ENCODE measurements at regions not wholly inside any gene's neighbourhood (a gene's known extent, or its start where the extent isn't known, plus 50 kb on each side); places are given as distances from the start of the nearest gene placed in this dataset.

DNA sequence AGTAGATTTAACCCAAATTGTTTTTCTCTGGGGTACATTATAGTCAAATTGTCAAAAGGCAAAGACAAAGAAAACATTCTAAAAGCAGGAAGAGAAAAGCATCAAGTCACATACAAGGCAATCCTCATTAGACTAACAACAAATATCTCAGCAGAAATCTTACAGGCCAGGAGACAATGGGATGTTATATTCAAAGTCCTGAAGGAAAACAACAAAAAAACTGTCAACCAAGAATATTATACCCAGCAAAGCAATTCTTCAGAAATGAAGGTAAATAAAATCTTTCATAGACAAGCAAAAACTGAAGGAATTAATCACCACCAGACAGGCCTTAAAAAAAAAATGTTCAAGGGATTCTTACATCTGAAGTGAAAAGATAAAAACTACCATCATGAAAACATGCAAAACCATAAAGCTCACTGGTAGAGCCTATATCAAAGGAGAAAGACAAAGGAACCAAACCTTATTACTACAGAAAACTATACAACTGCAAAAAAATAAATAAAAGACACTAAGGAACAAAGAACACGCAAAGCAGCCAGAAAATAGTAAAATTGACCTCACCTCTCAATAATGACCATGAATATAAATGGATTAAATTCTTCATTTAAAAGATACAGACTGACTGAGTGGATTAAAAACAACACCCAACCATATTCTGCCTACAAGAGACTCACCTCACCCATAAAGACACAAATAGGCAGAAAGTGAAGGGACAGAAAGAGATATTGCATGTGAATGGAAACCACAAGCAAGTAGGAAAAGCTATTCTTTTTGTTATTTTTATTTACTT lies 113.8 kb upstream of the ZC3H11B start:
- no peak overlapping the region for H3K27ac ChIP-seq
- no peaks in the 10 kb centered on the region for H3K9me3 ChIP-seq
- H3K36me3 ChIP-seq (ENCODE audit: low read depth, missing control alignments) = no peaks in the 10 kb centered on the region
- no peaks in the 10 kb centered on the region for H3K4me1 ChIP-seq
- WGBS, 2 donors = 95 to 100% methylated on average over 1 of the region's 1 CpG
- no peak overlapping the region for H3K4me3 ChIP-seq
- H3K27me3 ChIP-seq = no peaks in the 10 kb centered on the region
- TF ChIP-seq POLR2A (IDR thresholded peaks at IDR 0.05) = no peak
- TF ChIP-seq, protein P1, sequence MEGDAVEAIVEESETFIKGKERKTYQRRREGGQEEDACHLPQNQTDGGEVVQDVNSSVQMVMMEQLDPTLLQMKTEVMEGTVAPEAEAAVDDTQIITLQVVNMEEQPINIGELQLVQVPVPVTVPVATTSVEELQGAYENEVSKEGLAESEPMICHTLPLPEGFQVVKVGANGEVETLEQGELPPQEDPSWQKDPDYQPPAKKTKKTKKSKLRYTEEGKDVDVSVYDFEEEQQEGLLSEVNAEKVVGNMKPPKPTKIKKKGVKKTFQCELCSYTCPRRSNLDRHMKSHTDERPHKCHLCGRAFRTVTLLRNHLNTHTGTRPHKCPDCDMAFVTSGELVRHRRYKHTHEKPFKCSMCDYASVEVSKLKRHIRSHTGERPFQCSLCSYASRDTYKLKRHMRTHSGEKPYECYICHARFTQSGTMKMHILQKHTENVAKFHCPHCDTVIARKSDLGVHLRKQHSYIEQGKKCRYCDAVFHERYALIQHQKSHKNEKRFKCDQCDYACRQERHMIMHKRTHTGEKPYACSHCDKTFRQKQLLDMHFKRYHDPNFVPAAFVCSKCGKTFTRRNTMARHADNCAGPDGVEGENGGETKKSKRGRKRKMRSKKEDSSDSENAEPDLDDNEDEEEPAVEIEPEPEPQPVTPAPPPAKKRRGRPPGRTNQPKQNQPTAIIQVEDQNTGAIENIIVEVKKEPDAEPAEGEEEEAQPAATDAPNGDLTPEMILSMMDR (IDR thresholded peaks at IDR 0.05) = no peak
- intact Hi-C loops (cut with DNase I; ENCODE audit: low total_unique reads) = no loop called here
- DNase-seq = no peak

DNA sequence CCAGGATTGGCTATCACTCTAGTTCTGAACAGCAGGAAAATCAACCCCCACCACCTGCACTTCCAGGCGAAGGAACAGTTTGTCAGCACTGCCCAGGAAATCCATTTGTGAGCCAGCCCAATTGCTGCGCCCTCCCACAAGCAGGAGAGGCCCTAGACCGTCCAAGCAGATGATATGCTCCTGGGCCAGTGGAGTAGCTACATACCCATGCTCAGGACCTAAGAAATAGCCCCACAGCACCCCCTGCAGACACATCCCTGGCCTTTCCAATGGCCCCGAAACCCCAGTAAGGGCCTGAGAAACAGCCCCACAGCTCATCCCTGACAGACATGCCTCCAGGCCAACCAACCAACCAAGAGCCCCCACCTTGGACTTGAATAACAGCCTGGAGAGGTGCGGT lies 111.5 kb upstream of the ZC3H11B start:
- no peak overlapping the region for H3K27ac ChIP-seq
- intact Hi-C loops (cut with DNase I; ENCODE audit: low total_unique reads) = no loop called here
- WGBS, 2 donors = 86 to 95% methylated on average over 4 of the region's 5 CpGs
- no peaks in the 10 kb centered on the region for H3K4me1 ChIP-seq
- TF ChIP-seq POLR2A (IDR thresholded peaks at IDR 0.05) = no peak
- TF ChIP-seq, protein P1 (IDR thresholded peaks at IDR 0.05) = no peak
- H3K36me3 ChIP-seq (ENCODE audit: low read depth, missing control alignments) = no peaks in the 10 kb centered on the region
- H3K27me3 ChIP-seq = no peaks in the 10 kb centered on the region
- H3K4me3 ChIP-seq = no peak overlapping the region
- H3K9me3 ChIP-seq = no peaks in the 10 kb centered on the region
- no peak for DNase-seq

DNA sequence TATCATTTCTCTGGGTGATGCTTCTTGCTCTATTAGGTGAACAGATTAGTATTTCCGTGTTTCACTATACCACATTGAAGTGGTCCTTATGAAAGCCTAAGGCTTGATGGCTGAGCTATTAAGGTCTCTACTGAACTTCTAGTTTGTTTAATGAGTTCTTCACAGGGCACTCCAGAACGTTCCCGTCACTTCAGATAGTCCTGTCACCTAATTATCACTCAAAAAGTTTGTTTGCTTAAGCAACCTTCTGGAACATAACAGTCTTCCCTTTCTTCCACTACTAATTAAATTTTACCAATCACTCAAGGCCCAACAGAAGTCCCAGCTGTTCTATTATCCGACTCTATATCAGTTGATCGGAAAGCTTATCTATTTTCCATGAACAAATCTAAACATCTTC lies 104.6 kb upstream of the ZC3H11B start:
- no peaks in the 10 kb centered on the region for H3K36me3 ChIP-seq (ENCODE audit: low read depth, missing control alignments)
- H3K27ac ChIP-seq = no peak overlapping the region
- WGBS, 2 donors = 89 to 90% methylated on average over 5 of the region's 5 CpGs
- no peaks in the 10 kb centered on the region for H3K27me3 ChIP-seq
- no peak for DNase-seq
- H3K4me1 ChIP-seq = no peaks in the 10 kb centered on the region
- intact Hi-C loops (cut with DNase I; ENCODE audit: low total_unique reads) = no loop called here
- TF ChIP-seq POLR2A (IDR thresholded peaks at IDR 0.05) = no peak
- TF ChIP-seq, protein P1 (IDR thresholded peaks at IDR 0.05) = no peak
- no peaks in the 10 kb centered on the region for H3K9me3 ChIP-seq
- H3K4me3 ChIP-seq = no peak overlapping the region

DNA sequence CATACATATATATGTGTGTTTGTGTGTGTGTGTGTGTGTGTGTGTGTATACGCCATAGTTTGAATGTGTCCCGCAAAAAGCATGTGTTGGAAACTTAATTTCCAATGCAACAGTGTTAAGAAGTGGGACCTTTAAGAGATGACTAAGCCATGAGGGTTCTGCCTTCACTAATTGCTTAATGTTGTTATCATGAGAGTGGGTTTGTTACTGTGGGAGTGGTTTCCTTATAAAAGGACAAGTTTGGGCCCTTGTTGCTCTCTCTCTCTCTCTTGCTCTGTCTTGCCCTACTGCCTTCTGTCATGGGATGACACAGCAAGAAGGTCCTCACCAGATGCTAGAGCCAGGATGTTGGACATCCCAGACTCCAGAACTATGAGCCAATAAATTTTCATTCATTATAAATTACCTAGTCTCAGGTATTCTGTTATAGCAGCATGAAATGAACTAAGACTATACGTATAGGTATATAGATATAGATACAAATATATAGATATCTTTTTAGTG lies 103.8 kb upstream of the ZC3H11B start:
- TF ChIP-seq, protein P1 (IDR thresholded peaks at IDR 0.05) = no peak
- no peak for TF ChIP-seq POLR2A (IDR thresholded peaks at IDR 0.05)
- Histone ChIP-seq H3K4me3 (no peak overlapping the region), H3K27ac (no peak overlapping the region), H3K9me3 (no peaks in the 10 kb centered on the region), H3K36me3 (ENCODE audit: low read depth, missing control alignments) (no peaks in the 10 kb centered on the region), H3K4me1 (no peaks in the 10 kb centered on the region), H3K27me3 (no peaks in the 10 kb centered on the region)
- DNase-seq = no peak
- WGBS, 2 donors = 90 to 92% methylated on average over 3 of the region's 3 CpGs
- intact Hi-C loops (cut with DNase I; ENCODE audit: low total_unique reads) = no loop called here

DNA sequence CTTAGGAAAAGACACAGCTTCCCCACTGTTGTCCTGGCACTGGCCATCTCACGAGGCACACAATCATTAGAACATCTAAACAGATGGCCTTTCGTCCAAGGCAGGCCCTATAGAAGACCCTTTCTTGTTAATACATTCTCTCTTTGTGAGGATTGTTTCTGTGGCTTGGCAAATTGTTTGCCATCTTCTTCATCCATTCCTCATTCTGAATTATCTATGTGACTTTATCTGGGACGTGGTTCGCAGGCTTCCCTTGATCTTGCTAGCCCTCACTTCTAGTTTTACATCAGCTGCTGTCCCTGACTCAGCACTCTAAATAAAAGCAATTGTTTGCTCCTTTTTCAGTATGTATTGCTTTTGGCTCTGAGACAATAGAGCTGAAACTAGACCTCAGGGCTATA lies 101.1 kb upstream of the ZC3H11B start:
- TF ChIP-seq, protein P1 (IDR thresholded peaks at IDR 0.05) = no peak
- no peak for TF ChIP-seq POLR2A (IDR thresholded peaks at IDR 0.05)
- Histone ChIP-seq H3K4me1 (no peaks in the 10 kb centered on the region), H3K27ac (no peak overlapping the region), H3K9me3 (no peaks in the 10 kb centered on the region), H3K36me3 (ENCODE audit: low read depth, missing control alignments) (no peaks in the 10 kb centered on the region), H3K27me3 (no peaks in the 10 kb centered on the region), H3K4me3 (no peak overlapping the region)
- 76 to 80% methylated on average over 4 of the region's 4 CpGs for WGBS, 2 donors
- intact Hi-C loops (cut with DNase I; ENCODE audit: low total_unique reads) = no loop called here
- no peak for DNase-seq
